Mesothelial cell of epicardium (in vitro differentiated cells): ENCODE measurements at regions not wholly inside any gene's neighbourhood (a gene's known extent, or its start where the extent isn't known, plus 50 kb on each side); places are given as distances from the start of the nearest gene placed in this dataset.

Experiments used
- DNase-seq, 2 experiments: peaks; one replicate each; pipeline ENCODE4 v3.0.0; 2021; ENCODE audit warnings: low spot score in 2 of 2; ENCODE audit not compliant: unreplicated experiment in 2 of 2
- H3K27ac Mint-ChIP-seq: 2 replicates; pipeline ENCODE4 v1.8.0; 2021; ENCODE audit warnings: mixed read lengths
- H3K27me3 Mint-ChIP-seq: 2 replicates; pipeline ENCODE4 v1.8.0; 2021; ENCODE audit warnings: low read depth, mixed read lengths
- H3K36me3 Mint-ChIP-seq: 2 replicates; pipeline ENCODE4 v1.8.0; 2021; ENCODE audit warnings: mixed read lengths
- H3K4me1 Mint-ChIP-seq: 2 replicates; pipeline ENCODE4 v1.8.0; 2021; ENCODE audit warnings: mixed read lengths
- H3K4me3 Mint-ChIP-seq: 2 replicates; pipeline ENCODE4 v1.8.0; 2021; ENCODE audit warnings: mild to moderate bottlenecking, moderate library complexity, mixed read lengths
- H3K9me3 Mint-ChIP-seq: 2 replicates; pipeline ENCODE4 v1.8.0; 2021; ENCODE audit warnings: mixed read lengths
- CTCF ChIP-seq: fragments of 200-600 bp; sonication (generic); IDR thresholded peaks from one replicate; pipeline ENCODE4 v1.5.0; 2021; ENCODE audit warnings: antibody characterized with exemption; ENCODE audit not compliant: unreplicated experiment

- no peak overlapping the region for H3K4me3 Mint-ChIP-seq
- no peak for DNase-seq
- H3K36me3 Mint-ChIP-seq = peaks cover 6% of the 10 kb centered on the region
- H3K27me3 Mint-ChIP-seq = no peaks in the 10 kb centered on the region
- H3K27ac Mint-ChIP-seq = no peak overlapping the region
- TF ChIP-seq CTCF = no peak
- H3K9me3 Mint-ChIP-seq = peaks cover 7% of the 10 kb centered on the region
- peaks cover 11% of the 10 kb centered on the region for H3K4me1 Mint-ChIP-seq
Measured at GRCh38 chr1:60952612-60953111, 129.7 kb upstream of the NFIA start.

- Mint-ChIP-seq H3K4me3 (no peak overlapping the region), H3K27me3 (no peaks in the 10 kb centered on the region), H3K27ac (no peak overlapping the region), H3K9me3 (peaks cover 7% of the 10 kb centered on the region), H3K4me1 (peaks cover 5% of the 10 kb centered on the region), H3K36me3 (peaks cover 6% of the 10 kb centered on the region)
- no peak for DNase-seq
- no peak for TF ChIP-seq CTCF
Measured at GRCh38 chr1:60950224-60951063, 131.9 kb upstream of the NFIA start.

- Mint-ChIP-seq H3K9me3 (peaks cover 4% of the 10 kb centered on the region), H3K27me3 (no peaks in the 10 kb centered on the region), H3K27ac (no peak overlapping the region), H3K36me3 (peaks cover 4% of the 10 kb centered on the region), H3K4me3 (no peak overlapping the region), H3K4me1 (peaks cover 5% of the 10 kb centered on the region)
- no peak for DNase-seq
- no peak for TF ChIP-seq CTCF
Measured at GRCh38 chr1:60949826-60950197, 132.5 kb upstream of the NFIA start.

GRCh38 chr1:60949154-60949825 lies 133.1 kb upstream of the NFIA start:
- H3K36me3 Mint-ChIP-seq = no peaks in the 10 kb centered on the region
- no peak overlapping the region for H3K27ac Mint-ChIP-seq

GRCh38 chr1:60948486-60948885 lies 133.9 kb upstream of the NFIA start:
- Mint-ChIP-seq H3K4me3 (no peak overlapping the region), H3K27ac (no peak overlapping the region), H3K4me1 (peaks cover 5% of the 10 kb centered on the region), H3K9me3 (no peaks in the 10 kb centered on the region), H3K36me3 (no peaks in the 10 kb centered on the region), H3K27me3 (no peaks in the 10 kb centered on the region)
- TF ChIP-seq CTCF = no peak
- no peak for DNase-seq

More at GRCh38 chr1:60949154-60949825, 133.1 kb upstream of the NFIA start:
- H3K4me3 Mint-ChIP-seq = no peak overlapping the region
- H3K27me3 Mint-ChIP-seq = no peaks in the 10 kb centered on the region
- H3K9me3 Mint-ChIP-seq = no peaks in the 10 kb centered on the region
- TF ChIP-seq CTCF = no peak
- no peak for DNase-seq
- peaks cover 5% of the 10 kb centered on the region for H3K4me1 Mint-ChIP-seq
